Ovary (tissue), 7 donors: ENCODE measurements at regions not wholly inside any gene's neighbourhood (a gene's known extent, or its start where the extent isn't known, plus 50 kb on each side); places are given as distances from the start of the nearest gene placed in this dataset.

Experiments used
- DNase-seq, 5 donors: peaks; one replicate each; pipeline ENCODE4 v3.0.0-alpha.2; 2019 to 2020
- H3K27ac ChIP-seq, 2 donors: fragments of 200-600 bp; one replicate each; pipeline versions ENCODE4 v1.5.1 to v1.8.0; 2019 to 2022
- H3K27me3 ChIP-seq: fragments of 200-600 bp; one replicate; pipeline ENCODE4 v1.8.0; 2022
- H3K36me3 ChIP-seq: fragments of 200-600 bp; sonication (generic); one replicate; pipeline ENCODE4 v1.5.1; 2019
- H3K4me1 ChIP-seq: one replicate; pipeline ENCODE4 v1.8.1; 2013; ENCODE audit warnings: mild to moderate bottlenecking, moderate library complexity; ENCODE audit not compliant: insufficient read depth
- H3K4me3 ChIP-seq: fragments of 200-600 bp; sonication (generic); one replicate; pipeline ENCODE4 v1.5.1; 2017
- H3K9me3 ChIP-seq, 2 donors: fragments of 200-600 bp in 1 of 2; sonication (generic) in 1 of 2; one replicate each; pipeline versions ENCODE4 v1.5.1 to v1.8.1; 2013 to 2019; ENCODE audit warnings: mild to moderate bottlenecking in 1 of 2, moderate library complexity in 1 of 2
- CTCF ChIP-seq, 3 donors: fragments of 450-650 bp in 2 of 3; fragments of 200-600 bp in 1 of 3; IDR thresholded peaks; one replicate each; pipeline versions ENCODE4 v1.5.1 to v1.8.0; 2016 to 2022; ENCODE audit warnings: antibody characterized with exemption in 3 of 3, mild to moderate bottlenecking in 1 of 3
- EP300 ChIP-seq: sonication (generic); formaldehyde crosslinking; IDR thresholded peaks from one replicate; pipeline ENCODE4 v1.6.1; 2017; ENCODE audit warnings: antibody characterized with exemption
- POLR2A ChIP-seq: fragments of 450-650 bp; IDR thresholded peaks from one replicate; pipeline ENCODE4 v1.6.1; 2017; ENCODE audit warnings: antibody characterized with exemption, mild to moderate bottlenecking, moderate library complexity
- WGBS, 3 donors: extraction: QIAGEN DNeasy Blood & Tissue Kit in 1 of 3; methylation state at CpG; one replicate each; pipeline versions ENCODE4 v1.1.5 to v1.1.7; 2013 to 2017; 5-methylcytosine and 5-hydroxymethylcytosine counted together
- intact Hi-C, 4 donors: fragments of 100-400 bp; cut with DNase I; formaldehyde crosslinking; loops; one replicate each; pipeline versions ENCODE4 v1.11.0 to v1.15.1; 2022 to 2023
- donor health status: DM: no; HTN: no; CAD: no; lungs with moderate emphysema.
- donor health status: DM: no; HTN: no; CAD: no.
- donor health status: Bipolar disorder and iron deficiency.
- donor health status: DM: no; HTN: no; CAD: no.
- donor health status: DM: yes; HTN: yes; CAD: no.

- intact Hi-C loops = no loop called here
- Histone ChIP-seq H3K4me1 (no peaks in the 10 kb centered on the region), H3K27me3 (no peaks in the 10 kb centered on the region), H3K9me3 (peaks cover 0 to 3% of the 10 kb centered on the region in 2 donors), H3K36me3 (no peaks in the 10 kb centered on the region), H3K4me3 (no peak overlapping the region), H3K27ac (no peak overlapping the region)
- WGBS, 3 donors = 89 to 90% (median 90%) methylated on average over 4 of the region's 4 CpGs
- no peak for DNase-seq
- no peak for TF ChIP-seq EP300
- no peak for TF ChIP-seq POLR2A
- no peak for TF ChIP-seq CTCF (IDR thresholded peaks at IDR 0.05)
These were observed 281.9 kb upstream of the MTPN start for GRCh38 chr7:136259074-136259473.

GRCh38 chr7:136256491-136256890, 279.3 kb upstream of the MTPN start:
- 75 to 80% (median 77%) methylated on average over 3 of the region's 3 CpGs for WGBS, 3 donors
- H3K9me3 ChIP-seq = peaks cover 0 to 3% of the 10 kb centered on the region in 2 donors
- no peaks in the 10 kb centered on the region for H3K4me1 ChIP-seq
- H3K27me3 ChIP-seq = no peaks in the 10 kb centered on the region
- H3K4me3 ChIP-seq = no peak overlapping the region
- DNase-seq = no peak
- intact Hi-C loops = no loop called here
- no peaks in the 10 kb centered on the region for H3K36me3 ChIP-seq
- TF ChIP-seq EP300 = no peak
- no peak for TF ChIP-seq CTCF (IDR thresholded peaks at IDR 0.05)
- TF ChIP-seq POLR2A = no peak
- no peak overlapping the region for H3K27ac ChIP-seq

- Histone ChIP-seq H3K27me3 (no peaks in the 10 kb centered on the region), H3K27ac (no peak overlapping the region), H3K9me3 (no peaks in the 10 kb centered on the region), H3K4me3 (no peak overlapping the region), H3K36me3 (no peaks in the 10 kb centered on the region), H3K4me1 (no peaks in the 10 kb centered on the region)
- no peak for DNase-seq
- no peak for TF ChIP-seq POLR2A
- no peak for TF ChIP-seq EP300
- no peak for TF ChIP-seq CTCF (IDR thresholded peaks at IDR 0.05)
- intact Hi-C loops = no loop called here
- WGBS, 3 donors = 62 to 97% (median 81%) methylated on average over 6 of the region's 6 CpGs
These were observed 277.0 kb upstream of the MTPN start for GRCh38 chr7:136254148-136254547.

- H3K27me3 ChIP-seq = no peaks in the 10 kb centered on the region
- intact Hi-C loops = no loop called here
- no peak overlapping the region for H3K4me3 ChIP-seq
- no peak overlapping the region for H3K27ac ChIP-seq
- H3K9me3 ChIP-seq = no peaks in the 10 kb centered on the region
- WGBS, 3 donors = 80 to 82% (median 82%) methylated on average over 3 of the region's 3 CpGs
- DNase-seq = no peak
- no peaks in the 10 kb centered on the region for H3K4me1 ChIP-seq
- no peak for TF ChIP-seq EP300
- TF ChIP-seq POLR2A = no peak
- no peak for TF ChIP-seq CTCF (IDR thresholded peaks at IDR 0.05)
- H3K36me3 ChIP-seq = no peaks in the 10 kb centered on the region
These were observed 274.7 kb upstream of the MTPN start for GRCh38 chr7:136251826-136252225.

- no peak for TF ChIP-seq CTCF (IDR thresholded peaks at IDR 0.05)
- TF ChIP-seq EP300 = no peak
- no peak for TF ChIP-seq POLR2A
- Histone ChIP-seq H3K27me3 (no peaks in the 10 kb centered on the region), H3K4me1 (no peaks in the 10 kb centered on the region), H3K36me3 (no peaks in the 10 kb centered on the region), H3K9me3 (no peaks in the 10 kb centered on the region), H3K27ac (no peak overlapping the region), H3K4me3 (no peak overlapping the region)
- no peak for DNase-seq
- intact Hi-C loops = no loop called here
- 9 to 28% (median 9%) methylated on average over 1 of the region's 1 CpG for WGBS, 3 donors
These were observed 270.1 kb upstream of the MTPN start for GRCh38 chr7:136247211-136247610.
